Ovary (tissue), 7 donors: ENCODE measurements at regions not wholly inside any gene's neighbourhood (a gene's known extent, or its start where the extent isn't known, plus 50 kb on each side); places are given as distances from the start of the nearest gene placed in this dataset.

Experiments used
- DNase-seq, 5 donors: peaks; one replicate each; pipeline ENCODE4 v3.0.0-alpha.2; 2019 to 2020
- H3K27ac ChIP-seq, 2 donors: fragments of 200-600 bp; one replicate each; pipeline versions ENCODE4 v1.5.1 to v1.8.0; 2019 to 2022
- H3K27me3 ChIP-seq: fragments of 200-600 bp; one replicate; pipeline ENCODE4 v1.8.0; 2022
- H3K36me3 ChIP-seq: fragments of 200-600 bp; sonication (generic); one replicate; pipeline ENCODE4 v1.5.1; 2019
- H3K4me1 ChIP-seq: one replicate; pipeline ENCODE4 v1.8.1; 2013; ENCODE audit warnings: mild to moderate bottlenecking, moderate library complexity; ENCODE audit not compliant: insufficient read depth
- H3K4me3 ChIP-seq: fragments of 200-600 bp; sonication (generic); one replicate; pipeline ENCODE4 v1.5.1; 2017
- H3K9me3 ChIP-seq, 2 donors: fragments of 200-600 bp in 1 of 2; sonication (generic) in 1 of 2; one replicate each; pipeline versions ENCODE4 v1.5.1 to v1.8.1; 2013 to 2019; ENCODE audit warnings: mild to moderate bottlenecking in 1 of 2, moderate library complexity in 1 of 2
- CTCF ChIP-seq, 3 donors: fragments of 450-650 bp in 2 of 3; fragments of 200-600 bp in 1 of 3; IDR thresholded peaks; one replicate each; pipeline versions ENCODE4 v1.5.1 to v1.8.0; 2016 to 2022; ENCODE audit warnings: antibody characterized with exemption in 3 of 3, mild to moderate bottlenecking in 1 of 3
- EP300 ChIP-seq: sonication (generic); formaldehyde crosslinking; IDR thresholded peaks from one replicate; pipeline ENCODE4 v1.6.1; 2017; ENCODE audit warnings: antibody characterized with exemption
- POLR2A ChIP-seq: fragments of 450-650 bp; IDR thresholded peaks from one replicate; pipeline ENCODE4 v1.6.1; 2017; ENCODE audit warnings: antibody characterized with exemption, mild to moderate bottlenecking, moderate library complexity
- WGBS, 3 donors: extraction: QIAGEN DNeasy Blood & Tissue Kit in 1 of 3; methylation state at CpG; one replicate each; pipeline versions ENCODE4 v1.1.5 to v1.1.7; 2013 to 2017; 5-methylcytosine and 5-hydroxymethylcytosine counted together
- intact Hi-C, 4 donors: fragments of 100-400 bp; cut with DNase I; formaldehyde crosslinking; loops; one replicate each; pipeline versions ENCODE4 v1.11.0 to v1.15.1; 2022 to 2023
- donor health status: DM: no; HTN: no; CAD: no; lungs with moderate emphysema.
- donor health status: DM: no; HTN: no; CAD: no.
- donor health status: Bipolar disorder and iron deficiency.
- donor health status: DM: no; HTN: no; CAD: no.
- donor health status: DM: yes; HTN: yes; CAD: no.

DNA sequence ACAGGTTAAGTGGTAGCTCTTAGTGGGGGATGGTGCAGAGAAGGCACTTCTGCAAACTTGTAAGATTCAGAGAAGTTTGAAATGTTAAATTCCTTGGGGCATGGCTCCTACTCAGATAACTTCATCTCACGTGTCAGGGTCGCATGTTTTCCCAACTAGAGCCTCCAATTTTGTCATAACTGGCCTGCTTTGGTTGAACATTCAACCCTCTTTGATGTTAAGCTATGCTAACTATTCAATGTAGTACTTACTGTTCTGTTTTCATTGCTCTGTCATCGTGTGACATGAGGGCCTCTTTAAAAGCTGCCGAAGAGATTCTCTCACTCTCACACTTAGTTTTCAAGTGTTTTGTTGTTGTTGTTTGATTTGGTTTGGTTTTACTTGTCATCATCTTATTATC is 280.8 kb downstream of the CDH11 start:
- intact Hi-C loops = no loop called here
- Histone ChIP-seq H3K4me3 (no peak overlapping the region), H3K4me1 (no peaks in the 10 kb centered on the region), H3K27me3 (no peaks in the 10 kb centered on the region), H3K27ac (no peak overlapping the region), H3K36me3 (no peaks in the 10 kb centered on the region), H3K9me3 (no peaks in the 10 kb centered on the region)
- DNase-seq = no peak
- TF ChIP-seq CTCF (IDR thresholded peaks at IDR 0.05) (no peak), POLR2A (no peak), EP300 (no peak)
- 52 to 62% (median 59%) methylated on average over 4 of the region's 4 CpGs for WGBS, 3 donors

DNA sequence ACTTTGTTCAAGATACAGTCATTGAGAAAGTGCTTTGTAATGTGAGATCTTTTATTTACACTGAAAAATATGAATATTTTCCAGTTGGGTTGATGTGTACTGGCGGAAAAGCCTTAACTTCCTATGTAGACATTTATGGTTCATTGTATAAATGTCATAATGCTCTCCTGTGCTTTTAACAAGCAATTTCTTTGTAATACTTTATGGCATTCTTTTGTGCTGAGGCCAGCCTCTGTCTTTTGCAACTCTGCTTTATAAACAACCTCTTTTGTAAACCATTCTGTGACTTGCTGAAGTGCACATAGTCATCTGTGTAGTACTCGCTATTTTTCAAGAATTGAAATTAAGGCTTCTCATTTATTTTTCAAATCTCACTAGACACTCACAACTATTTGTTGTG is 291.2 kb downstream of the CDH11 start:
- 87 to 94% (median 91%) methylated on average over 2 of the region's 2 CpGs for WGBS, 3 donors
- DNase-seq = no peak
- Histone ChIP-seq H3K27me3 (no peaks in the 10 kb centered on the region), H3K27ac (no peak overlapping the region), H3K4me3 (no peak overlapping the region), H3K4me1 (no peaks in the 10 kb centered on the region), H3K36me3 (no peaks in the 10 kb centered on the region), H3K9me3 (no peaks in the 10 kb centered on the region)
- intact Hi-C loops = no loop called here
- TF ChIP-seq EP300 (no peak), CTCF (IDR thresholded peaks at IDR 0.05) (no peak), POLR2A (no peak)

GRCh38 chr16:64829678-64830077 is 292.2 kb downstream of the CDH11 start:
- H3K4me3 ChIP-seq = no peak overlapping the region
- H3K27me3 ChIP-seq = no peaks in the 10 kb centered on the region
- 93 to 97% (median 93%) methylated on average over 2 of the region's 2 CpGs for WGBS, 3 donors
- H3K36me3 ChIP-seq = no peaks in the 10 kb centered on the region
- H3K27ac ChIP-seq = no peak overlapping the region
- intact Hi-C loops = no loop called here
- no peaks in the 10 kb centered on the region for H3K4me1 ChIP-seq
- no peaks in the 10 kb centered on the region for H3K9me3 ChIP-seq
- no peak for TF ChIP-seq POLR2A
- no peak for TF ChIP-seq EP300
- TF ChIP-seq CTCF (IDR thresholded peaks at IDR 0.05) = no peak
- no peak for DNase-seq

DNA sequence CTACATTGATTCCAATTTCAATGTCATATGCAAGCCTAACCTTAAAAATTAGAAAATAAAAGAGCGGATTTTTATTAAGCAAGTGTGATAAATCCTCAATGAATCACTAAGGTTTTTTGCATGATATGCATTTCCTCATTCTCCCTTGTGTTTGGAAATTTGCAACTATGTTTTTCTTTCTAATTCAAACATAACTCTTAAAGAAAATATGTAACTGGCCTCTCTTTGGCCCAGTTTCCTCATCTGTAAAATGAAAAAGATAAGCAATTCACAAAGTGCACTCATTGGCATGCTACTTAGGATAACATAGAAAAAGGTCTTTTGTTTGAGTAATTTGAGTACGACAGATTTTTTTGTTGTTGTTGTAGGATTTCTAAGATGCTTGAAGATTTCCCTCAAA is 295.5 kb downstream of the CDH11 start:
- no peaks in the 10 kb centered on the region for H3K4me1 ChIP-seq
- WGBS, 3 donors = 42 to 58% (median 57%) methylated on average over 2 of the region's 2 CpGs
- no peaks in the 10 kb centered on the region for H3K27me3 ChIP-seq
- no peaks in the 10 kb centered on the region for H3K36me3 ChIP-seq
- TF ChIP-seq EP300 (no peak), CTCF (IDR thresholded peaks at IDR 0.05) (no peak)
- H3K27ac ChIP-seq = no peak overlapping the region
- no peak for DNase-seq
- H3K9me3 ChIP-seq = no peaks in the 10 kb centered on the region
- intact Hi-C loops = no loop called here
- no peak overlapping the region for H3K4me3 ChIP-seq
